NT2/D1 (cell line): ENCODE measurements at regions not wholly inside any gene's neighbourhood (a gene's known extent, or its start where the extent isn't known, plus 50 kb on each side); places are given as distances from the start of the nearest gene placed in this dataset.

ENCODE experiments used
- SUZ12 ChIP-seq: IDR thresholded peaks from 2 replicates; pipeline ENCODE4 v1.6.1; 2011; ENCODE audit not compliant: insufficient read length, insufficient read depth; ENCODE audit errors: extremely low read depth
- YY1 ChIP-seq: IDR thresholded peaks from 2 replicates; pipeline ENCODE4 v1.6.1; 2011; ENCODE audit not compliant: insufficient read length, insufficient read depth
- ZNF274 ChIP-seq: IDR thresholded peaks from 2 replicates; pipeline ENCODE4 v1.6.1; 2011; ENCODE audit warnings: mild to moderate bottlenecking, low read depth, low read length

DNA sequence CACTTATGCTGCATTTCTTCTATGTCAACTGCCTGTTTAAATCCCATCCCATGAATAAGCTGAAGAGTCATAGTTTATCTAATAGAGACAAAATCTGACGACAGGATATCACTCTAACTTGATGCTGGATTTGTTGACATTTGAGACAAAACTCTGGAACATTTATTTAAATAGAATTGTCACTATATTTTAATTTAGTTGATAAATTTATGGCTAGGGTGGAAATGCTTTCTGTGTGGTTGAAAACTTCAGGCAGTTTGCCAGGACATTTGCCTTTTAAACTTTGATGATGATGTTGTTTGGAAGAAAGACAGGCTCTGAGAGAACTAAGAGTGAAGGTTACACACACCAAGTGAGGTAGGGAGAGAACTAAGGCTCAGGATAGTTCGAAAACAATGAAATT lies 68.1 kb downstream of the GJA1 start:
- TF ChIP-seq YY1: no peak
- TF ChIP-seq ZNF274: no peak
- no peak for TF ChIP-seq SUZ12
